ENCODE measurements at regions not wholly inside any gene's neighbourhood (a gene's known extent, or its start where the extent isn't known, plus 50 kb on each side); places are given as distances from the start of the nearest gene placed in this dataset.

DNA sequence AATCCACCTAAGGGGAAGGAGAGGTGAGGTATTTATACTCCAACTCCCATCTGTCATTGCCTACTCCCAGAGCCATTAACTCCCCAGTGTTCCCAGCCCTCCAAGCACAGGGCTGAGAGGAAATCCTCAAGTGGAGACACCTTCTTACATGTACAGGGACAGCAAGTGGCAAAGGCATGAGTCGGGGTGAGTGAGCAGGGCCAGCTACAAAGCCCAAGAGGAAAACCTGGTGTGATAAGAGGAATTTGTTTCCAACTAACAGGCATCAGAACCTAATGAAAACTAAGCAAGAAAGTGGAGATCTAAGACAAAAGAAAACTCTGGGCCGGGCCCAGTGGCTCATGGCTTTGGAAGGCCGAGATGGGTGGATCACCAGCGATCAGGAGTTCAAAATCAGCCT lies 70.0 kb upstream of the SRSF6 start:
- TF ChIP-seq POLR2A (IDR thresholded peaks at IDR 0.05): no peak
- TF ChIP-seq, protein P1, sequence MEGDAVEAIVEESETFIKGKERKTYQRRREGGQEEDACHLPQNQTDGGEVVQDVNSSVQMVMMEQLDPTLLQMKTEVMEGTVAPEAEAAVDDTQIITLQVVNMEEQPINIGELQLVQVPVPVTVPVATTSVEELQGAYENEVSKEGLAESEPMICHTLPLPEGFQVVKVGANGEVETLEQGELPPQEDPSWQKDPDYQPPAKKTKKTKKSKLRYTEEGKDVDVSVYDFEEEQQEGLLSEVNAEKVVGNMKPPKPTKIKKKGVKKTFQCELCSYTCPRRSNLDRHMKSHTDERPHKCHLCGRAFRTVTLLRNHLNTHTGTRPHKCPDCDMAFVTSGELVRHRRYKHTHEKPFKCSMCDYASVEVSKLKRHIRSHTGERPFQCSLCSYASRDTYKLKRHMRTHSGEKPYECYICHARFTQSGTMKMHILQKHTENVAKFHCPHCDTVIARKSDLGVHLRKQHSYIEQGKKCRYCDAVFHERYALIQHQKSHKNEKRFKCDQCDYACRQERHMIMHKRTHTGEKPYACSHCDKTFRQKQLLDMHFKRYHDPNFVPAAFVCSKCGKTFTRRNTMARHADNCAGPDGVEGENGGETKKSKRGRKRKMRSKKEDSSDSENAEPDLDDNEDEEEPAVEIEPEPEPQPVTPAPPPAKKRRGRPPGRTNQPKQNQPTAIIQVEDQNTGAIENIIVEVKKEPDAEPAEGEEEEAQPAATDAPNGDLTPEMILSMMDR (IDR thresholded peaks at IDR 0.05): no peak

All from lower leg skin (tissue), 3 donors.